GM19240 (cell line): ENCODE measurements at regions not wholly inside any gene's neighbourhood (a gene's known extent, or its start where the extent isn't known, plus 50 kb on each side); places are given as distances from the start of the nearest gene placed in this dataset.

Experiments used
- DNase-seq: peaks from one replicate; pipeline ENCODE4 v3.0.0; 2011; ENCODE audit warnings: low spot score; ENCODE audit not compliant: insufficient read length

DNA sequence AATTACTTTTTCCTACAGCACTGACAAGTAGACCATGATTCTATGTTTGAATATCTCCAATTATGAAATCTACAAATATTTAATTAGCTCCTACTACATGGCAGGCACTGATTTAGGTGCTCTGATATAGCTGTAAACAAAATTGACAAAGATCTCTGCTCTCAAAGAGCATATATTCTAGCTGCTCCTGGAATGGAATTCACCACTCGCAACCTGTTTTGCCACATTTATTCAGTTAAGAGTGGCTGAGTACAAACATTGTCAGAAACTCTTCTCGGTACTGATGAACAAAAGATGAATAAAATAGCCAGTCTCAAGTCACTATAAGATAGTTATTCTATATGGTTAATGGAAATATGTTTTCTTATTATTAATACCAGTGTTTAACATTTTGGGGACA lies 114.2 kb upstream of the PDE4D start:
- DNase-seq, result no peak

DNA sequence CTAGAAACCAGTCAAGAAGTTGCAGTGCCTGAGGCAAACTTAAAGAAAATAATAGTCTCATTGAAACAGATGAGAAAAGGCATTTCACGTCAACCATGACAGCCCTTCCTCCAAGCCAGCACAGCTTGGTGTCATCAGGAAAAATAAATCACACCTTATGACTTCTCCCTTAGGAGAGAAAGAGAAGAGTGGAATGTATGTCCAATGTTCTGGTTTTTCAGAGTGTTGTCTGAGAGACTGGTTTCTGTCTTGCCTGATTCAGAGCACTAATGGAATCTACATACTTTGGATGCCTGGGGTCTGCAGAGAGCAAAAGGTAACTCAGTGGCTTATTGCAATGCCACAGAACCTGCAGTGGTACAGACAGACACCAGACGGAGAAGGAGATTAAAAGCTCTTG lies 105.5 kb upstream of the PDE4D start:
- DNase-seq, result no peak

GRCh38 chr5:59992206-59992605 lies 98.7 kb upstream of the PDE4D start:
- no peak for DNase-seq

DNA sequence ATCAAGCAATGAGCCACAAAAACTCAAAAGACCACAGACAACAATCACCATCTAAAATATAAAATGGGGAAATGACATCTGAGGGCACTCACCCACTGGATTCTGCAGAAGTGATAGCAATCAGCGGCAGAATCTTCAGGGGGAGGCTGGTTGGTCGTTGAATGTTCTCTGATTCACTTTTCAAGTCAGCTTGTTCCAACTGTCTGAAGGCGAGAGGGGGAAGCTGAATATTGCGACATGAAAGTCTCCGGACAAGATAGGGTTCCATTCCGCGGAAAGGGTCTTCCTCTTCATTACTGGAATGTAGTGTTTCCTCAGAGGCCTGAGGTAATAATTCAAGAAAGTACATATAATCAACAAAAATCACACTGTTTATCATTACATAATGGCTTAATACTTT lies 94.9 kb upstream of the PDE4D start:
- DNase-seq, result no peak

DNA sequence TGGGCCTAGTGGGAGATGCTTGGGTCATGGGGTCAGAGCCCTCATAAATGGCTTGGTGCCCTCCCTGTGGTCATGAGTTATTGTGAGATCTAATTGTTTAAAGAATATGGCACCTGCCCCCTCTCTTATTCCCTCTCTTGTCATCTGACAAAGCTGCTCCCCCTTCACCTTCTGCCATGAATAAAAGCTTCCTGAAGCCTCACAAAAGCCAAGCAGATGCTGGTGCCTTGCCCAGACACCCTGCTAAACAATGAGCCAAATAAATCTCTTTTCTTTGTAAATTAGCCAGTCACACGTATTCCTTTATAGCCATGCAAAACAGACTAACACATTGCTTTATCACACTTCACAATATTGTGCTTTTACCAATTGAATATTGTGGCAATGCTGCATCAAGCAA lies 82.8 kb upstream of the PDE4D start:
- DNase-seq, result no peak

GRCh38 chr5:59972043-59972442 lies 78.5 kb upstream of the PDE4D start:
- no peak for DNase-seq

DNA sequence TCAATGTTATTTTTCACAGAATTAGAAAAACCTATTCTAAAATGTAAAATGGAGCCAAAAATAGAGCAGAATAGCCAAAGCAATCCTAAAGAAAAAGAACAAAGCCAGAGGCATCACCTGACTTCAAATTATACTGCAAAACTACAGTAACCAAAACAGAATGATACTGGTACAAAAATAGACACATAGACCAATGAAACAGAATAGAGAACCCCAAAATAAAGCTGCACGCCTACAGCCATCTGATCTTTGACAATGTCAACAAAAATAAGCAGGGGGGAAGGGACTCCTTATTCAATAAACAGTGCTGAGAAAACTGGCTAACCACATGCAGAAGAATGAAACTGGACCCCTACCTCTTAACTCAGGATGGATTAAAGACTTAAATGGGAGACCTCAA lies 65.8 kb upstream of the PDE4D start:
- no peak for DNase-seq

DNA sequence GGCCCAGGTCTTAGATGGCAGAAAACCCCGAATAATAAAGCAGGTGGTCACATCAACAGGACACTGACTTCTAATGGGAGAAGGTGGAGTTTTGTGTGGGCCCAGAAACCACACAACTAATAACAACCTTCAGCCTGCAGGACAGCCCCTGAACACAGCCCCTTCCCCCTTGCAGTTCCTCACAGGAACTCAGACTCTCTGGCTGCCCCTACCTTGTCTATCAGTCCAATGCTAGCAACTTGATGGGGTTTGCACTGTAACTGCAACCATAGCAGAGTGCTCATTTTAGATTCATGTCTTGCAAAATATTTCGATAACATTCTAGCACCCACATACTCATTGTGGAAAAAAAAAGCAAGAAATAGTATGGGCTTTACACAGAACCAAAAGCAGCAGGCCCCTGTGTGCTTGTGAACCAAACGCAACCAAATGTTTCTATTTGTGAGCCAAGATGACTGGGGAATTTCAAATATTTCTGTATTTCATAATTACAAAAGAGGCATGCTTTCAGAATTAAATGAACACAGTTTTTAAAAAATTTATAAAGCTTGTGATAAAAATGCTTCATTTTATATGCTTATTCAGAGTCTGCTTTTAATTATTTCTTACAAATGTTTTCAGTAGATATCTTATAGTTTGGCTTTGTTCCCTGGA lies 62.7 kb upstream of the PDE4D start:
- DNase-seq, result no peak

GRCh38 chr5:59955241-59955640 lies 61.7 kb upstream of the PDE4D start:
- DNase-seq, result no peak

DNA sequence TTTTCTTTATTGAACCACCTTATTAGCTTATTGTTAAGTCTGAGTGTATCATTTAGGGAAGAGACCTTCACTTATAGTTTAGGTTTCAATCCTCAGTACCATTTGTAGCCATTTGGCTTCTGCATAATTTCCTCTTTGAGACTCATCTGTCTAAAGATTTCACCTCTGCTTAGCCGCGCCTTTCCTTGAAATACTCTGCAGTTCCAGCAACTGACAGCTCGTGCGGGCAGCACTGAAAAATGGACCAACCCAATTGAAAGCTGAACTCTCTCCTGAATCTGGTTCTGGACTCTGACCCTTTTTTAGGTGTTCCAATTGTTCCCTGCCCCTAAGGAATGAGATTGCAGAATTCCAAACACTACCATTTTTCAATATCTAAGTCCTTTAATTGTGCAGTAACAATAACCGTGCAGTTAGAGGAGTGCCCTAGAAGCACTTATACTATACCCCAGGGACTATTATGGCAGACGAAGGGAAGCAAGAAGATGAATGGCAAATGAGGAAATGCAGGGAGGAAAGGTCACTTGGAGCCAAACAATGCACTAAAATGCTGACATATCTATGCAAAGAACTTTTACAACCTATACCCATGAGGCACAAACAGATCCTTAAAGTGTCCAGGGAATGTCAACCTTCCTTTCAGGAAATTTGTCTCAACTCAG lies 50.1 kb upstream of the PDE4D start:
- no peak for DNase-seq
